K562 (cell line): ENCODE measurements at regions not wholly inside any gene's neighbourhood (a gene's known extent, or its start where the extent isn't known, plus 50 kb on each side); places are given as distances from the start of the nearest gene placed in this dataset.
A peak's percentile ranks its signal among the peaks of the same experiment; 100 is the strongest.

Experiments
- ATF2 ChIP-seq: sonication (generic); formaldehyde crosslinking; IDR thresholded peaks from 2 replicates; pipeline ENCODE4 v1.8.1; 2022; ENCODE audit warnings: missing genetic modification reagents
- BCOR ChIP-seq: fragments of 450-650 bp; IDR thresholded peaks from 2 replicates; pipeline ENCODE4 v1.6.1; 2016
- BRCA1 ChIP-seq, 2 experiments: fragments of 450-650 bp in 1 of 2; sonication (generic) in 1 of 2; formaldehyde crosslinking in 1 of 2; IDR thresholded peaks; 2 replicates each; pipeline versions ENCODE4 v1.5.0 to v1.6.1; 2017 to 2020; ENCODE audit warnings: mild to moderate bottlenecking in 1 of 2, missing genetic modification reagents in 1 of 2
- CAMTA2 ChIP-seq: fragments of 250-450 bp; sonication (Bioruptor Pico); conservative IDR thresholded peaks from 2 replicates; pipeline ENCODE4 v1.5.1; 2022
- DACH1 ChIP-seq: fragments of 450-650 bp; IDR thresholded peaks from 2 replicates; pipeline ENCODE4 v1.6.1; 2018; ENCODE audit not compliant: partially characterized antibody
- DDX20 ChIP-seq: fragments of 450-650 bp; IDR thresholded peaks from 2 replicates; pipeline ENCODE4 v1.6.1; 2016; ENCODE audit warnings: missing genetic modification characterization, low read depth, mild to moderate bottlenecking, missing compliant biosample characterization, moderate library complexity
- E2F1 ChIP-seq: sonication (generic); formaldehyde crosslinking; IDR thresholded peaks from 2 replicates; pipeline ENCODE4 v1.8.1; 2023; ENCODE audit warnings: mild to moderate bottlenecking, missing genetic modification reagents, moderate library complexity
- ELF4 ChIP-seq: fragments of 450-650 bp; formaldehyde crosslinking; IDR thresholded peaks from 2 replicates; pipeline ENCODE4 v1.4.0; 2022; ENCODE audit warnings: missing genetic modification characterization
- HCFC1 ChIP-seq: IDR thresholded peaks from 2 replicates; pipeline ENCODE4 v1.6.1; 2012; ENCODE audit warnings: low read depth, low read length, improper control_type of control experiment
- HDAC1 ChIP-seq, 2 experiments: fragments of 450-650 bp; IDR thresholded peaks; 2 replicates each; pipeline ENCODE4 v1.6.1; 2016 to 2017; ENCODE audit warnings: inconsistent platforms in 1 of 2, mild to moderate bottlenecking in 1 of 2, moderate library complexity in 1 of 2
- L3MBTL2 ChIP-seq: fragments of 450-650 bp; IDR thresholded peaks from 2 replicates; pipeline ENCODE4 v1.6.1; 2016; ENCODE audit warnings: mild to moderate bottlenecking, moderate library complexity
- NFATC3 ChIP-seq: fragments of 450-650 bp; IDR thresholded peaks from 2 replicates; pipeline ENCODE4 v1.6.1; 2017; ENCODE audit warnings: mild to moderate bottlenecking
- NFIX ChIP-seq: fragments of 250-450 bp; sonication (Bioruptor Pico); IDR thresholded peaks from 2 replicates; pipeline ENCODE4 v1.4.0; 2020; ENCODE audit warnings: low read depth, mild to moderate bottlenecking, moderate library complexity
- PPARD ChIP-seq: fragments of 250-450 bp; sonication (Bioruptor Pico); IDR thresholded peaks from 2 replicates; pipeline ENCODE4 v1.8.0; 2022; ENCODE audit warnings: inconsistent platforms, mild to moderate bottlenecking, moderate library complexity
- SMAD4 ChIP-seq: fragments of 250-450 bp; sonication (Bioruptor Pico); conservative IDR thresholded peaks from 2 replicates; pipeline ENCODE4 v1.8.0; 2021; ENCODE audit warnings: inconsistent platforms, mild to moderate bottlenecking, moderate library complexity
- USF1 ChIP-seq: sonication (generic); formaldehyde crosslinking; IDR thresholded peaks from 2 replicates; pipeline ENCODE4 v1.9.0; 2022; ENCODE audit warnings: mild to moderate bottlenecking, missing genetic modification reagents
- ZFP30 ChIP-seq: fragments of 250-450 bp; sonication (Bioruptor Pico); IDR thresholded peaks from 2 replicates; pipeline ENCODE4 v1.8.0; 2022; ENCODE audit warnings: moderate library complexity, mild to moderate bottlenecking, inconsistent platforms, borderline replicate concordance
- TF ChIP-seq, protein P1 (sequence below): sonication (generic); formaldehyde crosslinking; IDR thresholded peaks from 2 replicates; pipeline ENCODE4 v1.8.1; 2022; ENCODE audit warnings: missing genetic modification reagents
- TF ChIP-seq, protein P2 (sequence below): fragments of 450-650 bp; IDR thresholded peaks from 2 replicates; pipeline ENCODE4 v1.6.1; 2016; ENCODE audit warnings: antibody characterized with exemption
- TF ChIP-seq, protein P3 (sequence below), 2 experiments: fragments of 150-350 bp in 1 of 2; IDR thresholded peaks; 2 replicates each; pipeline ENCODE4 v1.6.1; 2012 to 2016; ENCODE audit warnings: low read depth in 2 of 2, low read length in 2 of 2, mild to moderate bottlenecking in 1 of 2, moderate library complexity in 1 of 2

GRCh38 chr20:33915726-33916331 lies 77.9 kb upstream of the RALY start (continued):
- TF ChIP-seq, protein P1, sequence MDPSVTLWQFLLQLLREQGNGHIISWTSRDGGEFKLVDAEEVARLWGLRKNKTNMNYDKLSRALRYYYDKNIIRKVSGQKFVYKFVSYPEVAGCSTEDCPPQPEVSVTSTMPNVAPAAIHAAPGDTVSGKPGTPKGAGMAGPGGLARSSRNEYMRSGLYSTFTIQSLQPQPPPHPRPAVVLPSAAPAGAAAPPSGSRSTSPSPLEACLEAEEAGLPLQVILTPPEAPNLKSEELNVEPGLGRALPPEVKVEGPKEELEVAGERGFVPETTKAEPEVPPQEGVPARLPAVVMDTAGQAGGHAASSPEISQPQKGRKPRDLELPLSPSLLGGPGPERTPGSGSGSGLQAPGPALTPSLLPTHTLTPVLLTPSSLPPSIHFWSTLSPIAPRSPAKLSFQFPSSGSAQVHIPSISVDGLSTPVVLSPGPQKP (CRISPR knock-in tag) = no peak
- no peak for TF ChIP-seq ATF2 (CRISPR knock-in tag)
- TF ChIP-seq L3MBTL2 = peak; percentile 25; the same call in 1 of the 2 replicates
- TF ChIP-seq BRCA1 (IDR thresholded peaks at IDR 0.05) = no peak
- no peak for TF ChIP-seq BRCA1 (CRISPR knock-in tag; IDR thresholded peaks at IDR 0.05)
- TF ChIP-seq BCOR = peak; percentile 99
- peak; percentile 47; the same call in 1 of the 2 replicates for TF ChIP-seq USF1
- peak; percentile 42 for TF ChIP-seq DACH1
- TF ChIP-seq, protein P2, sequence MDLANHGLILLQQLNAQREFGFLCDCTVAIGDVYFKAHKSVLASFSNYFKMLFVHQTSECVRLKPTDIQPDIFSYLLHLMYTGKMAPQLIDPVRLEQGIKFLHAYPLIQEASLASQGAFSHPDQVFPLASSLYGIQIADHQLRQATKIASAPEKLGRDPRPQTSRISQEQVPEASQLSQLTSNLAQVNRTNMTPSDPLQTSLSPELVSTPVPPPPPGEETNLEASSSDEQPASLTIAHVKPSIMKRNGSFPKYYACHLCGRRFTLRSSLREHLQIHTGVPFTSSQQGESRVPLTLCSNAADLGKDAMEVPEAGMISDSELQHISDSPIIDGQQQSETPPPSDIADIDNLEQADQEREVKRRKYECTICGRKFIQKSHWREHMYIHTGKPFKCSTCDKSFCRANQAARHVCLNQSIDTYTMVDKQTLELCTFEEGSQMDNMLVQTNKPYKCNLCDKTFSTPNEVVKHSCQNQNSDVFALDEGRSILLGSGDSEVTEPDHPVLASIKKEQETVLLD = no peak
- TF ChIP-seq, protein P3, sequence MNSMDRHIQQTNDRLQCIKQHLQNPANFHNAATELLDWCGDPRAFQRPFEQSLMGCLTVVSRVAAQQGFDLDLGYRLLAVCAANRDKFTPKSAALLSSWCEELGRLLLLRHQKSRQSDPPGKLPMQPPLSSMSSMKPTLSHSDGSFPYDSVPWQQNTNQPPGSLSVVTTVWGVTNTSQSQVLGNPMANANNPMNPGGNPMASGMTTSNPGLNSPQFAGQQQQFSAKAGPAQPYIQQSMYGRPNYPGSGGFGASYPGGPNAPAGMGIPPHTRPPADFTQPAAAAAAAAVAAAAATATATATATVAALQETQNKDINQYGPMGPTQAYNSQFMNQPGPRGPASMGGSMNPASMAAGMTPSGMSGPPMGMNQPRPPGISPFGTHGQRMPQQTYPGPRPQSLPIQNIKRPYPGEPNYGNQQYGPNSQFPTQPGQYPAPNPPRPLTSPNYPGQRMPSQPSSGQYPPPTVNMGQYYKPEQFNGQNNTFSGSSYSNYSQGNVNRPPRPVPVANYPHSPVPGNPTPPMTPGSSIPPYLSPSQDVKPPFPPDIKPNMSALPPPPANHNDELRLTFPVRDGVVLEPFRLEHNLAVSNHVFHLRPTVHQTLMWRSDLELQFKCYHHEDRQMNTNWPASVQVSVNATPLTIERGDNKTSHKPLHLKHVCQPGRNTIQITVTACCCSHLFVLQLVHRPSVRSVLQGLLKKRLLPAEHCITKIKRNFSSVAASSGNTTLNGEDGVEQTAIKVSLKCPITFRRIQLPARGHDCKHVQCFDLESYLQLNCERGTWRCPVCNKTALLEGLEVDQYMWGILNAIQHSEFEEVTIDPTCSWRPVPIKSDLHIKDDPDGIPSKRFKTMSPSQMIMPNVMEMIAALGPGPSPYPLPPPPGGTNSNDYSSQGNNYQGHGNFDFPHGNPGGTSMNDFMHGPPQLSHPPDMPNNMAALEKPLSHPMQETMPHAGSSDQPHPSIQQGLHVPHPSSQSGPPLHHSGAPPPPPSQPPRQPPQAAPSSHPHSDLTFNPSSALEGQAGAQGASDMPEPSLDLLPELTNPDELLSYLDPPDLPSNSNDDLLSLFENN (IDR thresholded peaks at IDR 0.05; ENCODE audit: low read depth in 2 of 2, low read length in 2 of 2) = no peak
- no peak for TF ChIP-seq NFIX
- TF ChIP-seq HCFC1 = no peak
- no peak for TF ChIP-seq DDX20
- TF ChIP-seq PPARD = no peak
- no peak for TF ChIP-seq HDAC1 (IDR thresholded peaks at IDR 0.05)
- no peak for TF ChIP-seq CAMTA2 (CRISPR knock-in tag)
- no peak for TF ChIP-seq ELF4 (CRISPR knock-in tag)
- no peak for TF ChIP-seq E2F1
- TF ChIP-seq ZFP30 (CRISPR knock-in tag) = no peak
- TF ChIP-seq NFATC3 = no peak
- no peak for TF ChIP-seq SMAD4 (CRISPR knock-in tag)
